ENCODE measurements at regions not wholly inside any gene's neighbourhood (a gene's known extent, or its start where the extent isn't known, plus 50 kb on each side); places are given as distances from the start of the nearest gene placed in this dataset.

DNA sequence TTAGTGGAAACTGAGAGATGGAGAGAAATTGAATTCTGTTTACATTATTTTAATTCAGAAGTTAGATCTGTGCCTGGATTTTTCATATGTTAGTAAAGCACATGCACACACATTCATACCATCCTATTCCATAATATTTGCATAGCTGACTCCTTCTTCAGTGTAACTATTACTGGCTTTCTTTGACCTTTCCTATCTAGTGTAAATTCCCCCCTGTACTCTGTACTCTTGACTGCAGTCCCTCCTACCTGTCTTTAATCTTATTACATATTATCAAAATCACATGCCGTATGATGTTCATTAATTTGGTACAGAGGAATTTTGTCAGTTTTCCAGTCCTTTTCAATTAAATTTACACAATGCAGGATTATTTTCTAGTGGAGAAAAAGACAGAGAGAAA, 417.0 kb upstream of the SOX5 start:
- TF ChIP-seq, protein P1, sequence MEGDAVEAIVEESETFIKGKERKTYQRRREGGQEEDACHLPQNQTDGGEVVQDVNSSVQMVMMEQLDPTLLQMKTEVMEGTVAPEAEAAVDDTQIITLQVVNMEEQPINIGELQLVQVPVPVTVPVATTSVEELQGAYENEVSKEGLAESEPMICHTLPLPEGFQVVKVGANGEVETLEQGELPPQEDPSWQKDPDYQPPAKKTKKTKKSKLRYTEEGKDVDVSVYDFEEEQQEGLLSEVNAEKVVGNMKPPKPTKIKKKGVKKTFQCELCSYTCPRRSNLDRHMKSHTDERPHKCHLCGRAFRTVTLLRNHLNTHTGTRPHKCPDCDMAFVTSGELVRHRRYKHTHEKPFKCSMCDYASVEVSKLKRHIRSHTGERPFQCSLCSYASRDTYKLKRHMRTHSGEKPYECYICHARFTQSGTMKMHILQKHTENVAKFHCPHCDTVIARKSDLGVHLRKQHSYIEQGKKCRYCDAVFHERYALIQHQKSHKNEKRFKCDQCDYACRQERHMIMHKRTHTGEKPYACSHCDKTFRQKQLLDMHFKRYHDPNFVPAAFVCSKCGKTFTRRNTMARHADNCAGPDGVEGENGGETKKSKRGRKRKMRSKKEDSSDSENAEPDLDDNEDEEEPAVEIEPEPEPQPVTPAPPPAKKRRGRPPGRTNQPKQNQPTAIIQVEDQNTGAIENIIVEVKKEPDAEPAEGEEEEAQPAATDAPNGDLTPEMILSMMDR (IDR thresholded peaks at IDR 0.05), result no peak
- no peak for TF ChIP-seq EZH2phosphoT487 (IDR thresholded peaks at IDR 0.05)

Measured in neural progenitor cell (in vitro differentiated cells).